Neural progenitor cell (in vitro differentiated cells): ENCODE measurements at regions not wholly inside any gene's neighbourhood (a gene's known extent, or its start where the extent isn't known, plus 50 kb on each side); places are given as distances from the start of the nearest gene placed in this dataset.

Experiments used
- DNase-seq: peaks from one replicate; pipeline ENCODE4 v3.0.0-alpha.2; 2016; ENCODE audit warnings: low spot score
- H2AFZ ChIP-seq: fragments of 200-600 bp; sonication (generic); replicated peaks from 2 replicates; pipeline ENCODE4 v1.6.1; 2016; ENCODE audit warnings: antibody characterized with exemption
- H3F3A ChIP-seq: fragments of 200-600 bp; sonication (generic); 2 replicates; pipeline ENCODE4 v1.6.1; 2016; ENCODE audit warnings: antibody characterized with exemption, low read depth
- H3K27ac ChIP-seq: fragments of 200-600 bp; sonication (generic); 2 replicates; pipeline ENCODE4 v1.5.1; 2016; ENCODE audit warnings: mild to moderate bottlenecking
- H3K27me3 ChIP-seq: fragments of 200-600 bp; sonication (generic); 2 replicates; pipeline ENCODE4 v1.6.1; 2016; ENCODE audit warnings: mild to moderate bottlenecking, moderate library complexity
- H3K36me3 ChIP-seq: fragments of 200-600 bp; sonication (generic); 2 replicates; pipeline ENCODE4 v1.5.1; 2016
- H3K4me1 ChIP-seq: fragments of 200-600 bp; sonication (generic); 2 replicates; pipeline ENCODE4 v1.6.1; 2016; ENCODE audit warnings: mixed run types
- H3K4me2 ChIP-seq: fragments of 200-600 bp; sonication (generic); 2 replicates; pipeline ENCODE4 v1.6.1; 2016
- H3K4me3 ChIP-seq: fragments of 200-600 bp; sonication (generic); 2 replicates; pipeline ENCODE4 v1.5.1; 2016
- H3K79me2 ChIP-seq: fragments of 200-600 bp; sonication (generic); 2 replicates; pipeline ENCODE4 v1.6.1; 2016; ENCODE audit warnings: low read depth
- H3K9ac ChIP-seq: fragments of 200-600 bp; sonication (generic); 2 replicates; pipeline ENCODE4 v1.6.1; 2016
- H3K9me3 ChIP-seq: fragments of 200-600 bp; sonication (generic); 2 replicates; pipeline ENCODE4 v1.5.1; 2016; ENCODE audit warnings: low read depth
- H4K20me1 ChIP-seq: fragments of 200-600 bp; sonication (generic); 2 replicates; pipeline ENCODE4 v1.6.1; 2016; ENCODE audit warnings: low read depth
- H3K27ac Mint-ChIP-seq: 3 replicates; pipeline ENCODE4 v1.8.0; 2021; ENCODE audit warnings: mixed read lengths
- H3K27me3 Mint-ChIP-seq: 2 replicates; pipeline ENCODE4 v1.8.0; 2022; ENCODE audit warnings: low read depth, mild to moderate bottlenecking, inconsistent platforms, moderate library complexity, mixed read lengths; ENCODE audit not compliant: insufficient read depth
- H3K36me3 Mint-ChIP-seq: 3 replicates; pipeline ENCODE4 v1.8.0; 2021; ENCODE audit warnings: mixed read lengths
- H3K4me1 Mint-ChIP-seq: 3 replicates; pipeline ENCODE4 v1.8.0; 2021; ENCODE audit warnings: mixed read lengths
- H3K4me3 Mint-ChIP-seq: 3 replicates; pipeline ENCODE4 v1.8.0; 2021; ENCODE audit warnings: mild to moderate bottlenecking, moderate library complexity, mixed read lengths
- H3K9me3 Mint-ChIP-seq: 3 replicates; pipeline ENCODE4 v1.8.0; 2020; ENCODE audit warnings: mixed read lengths
- CTCF ChIP-seq: fragments of 200-600 bp; sonication (generic); IDR thresholded peaks from 2 replicates; pipeline ENCODE4 v1.5.1; 2017; ENCODE audit warnings: antibody characterized with exemption, mild to moderate bottlenecking
- EZH2 ChIP-seq: fragments of 200-600 bp; sonication (generic); IDR thresholded peaks from 2 replicates; pipeline ENCODE4 v1.6.1; 2017; ENCODE audit warnings: antibody characterized with exemption, mild to moderate bottlenecking, moderate library complexity
- EZH2phosphoT487 ChIP-seq: fragments of 200-600 bp; sonication (generic); IDR thresholded peaks from 2 replicates; pipeline ENCODE4 v1.6.1; 2017; ENCODE audit warnings: antibody characterized with exemption

GRCh38 chr11:31915867-31916266 is 104.7 kb upstream of the PAX6 start:
- H3K79me2 ChIP-seq = no peaks in the 10 kb centered on the region
- no peaks in the 10 kb centered on the region for H4K20me1 ChIP-seq
- no peak overlapping the region for H3K9ac ChIP-seq
- no peaks in the 10 kb centered on the region for H3K36me3 Mint-ChIP-seq
- no peaks in the 10 kb centered on the region for H3K4me1 Mint-ChIP-seq
- no peaks in the 10 kb centered on the region for H3K36me3 ChIP-seq
- no peak overlapping the region for H3K4me3 Mint-ChIP-seq
- DNase-seq = no peak
- H2AFZ ChIP-seq = peak overlapping the region; percentile 26
- H3K4me1 ChIP-seq = no peaks in the 10 kb centered on the region
- TF ChIP-seq EZH2 = no peak
- no peak for TF ChIP-seq EZH2phosphoT487
- TF ChIP-seq CTCF = no peak
- no peaks in the 10 kb centered on the region for H3K9me3 Mint-ChIP-seq
- H3K27ac Mint-ChIP-seq = no peak overlapping the region
- no peak overlapping the region for H3K4me2 ChIP-seq
- H3F3A ChIP-seq = no peaks in the 10 kb centered on the region
- H3K4me3 ChIP-seq = no peak overlapping the region
- no peaks in the 10 kb centered on the region for H3K9me3 ChIP-seq
- H3K27ac ChIP-seq = no peak overlapping the region
- H3K27me3 Mint-ChIP-seq = peaks cover 4% of the 10 kb centered on the region
- H3K27me3 ChIP-seq = no peaks in the 10 kb centered on the region

- Histone ChIP-seq H3F3A (no peaks in the 10 kb centered on the region), H3K9me3 (no peaks in the 10 kb centered on the region), H4K20me1 (no peaks in the 10 kb centered on the region), H3K36me3 (no peaks in the 10 kb centered on the region), H3K27ac (no peak overlapping the region), H3K4me1 (no peaks in the 10 kb centered on the region), H3K27me3 (no peaks in the 10 kb centered on the region), H2AFZ (no peak overlapping the region), H3K4me3 (no peak overlapping the region), H3K79me2 (no peaks in the 10 kb centered on the region), H3K4me2 (no peak overlapping the region), H3K9ac (no peak overlapping the region)
- no peaks in the 10 kb centered on the region for H3K9me3 Mint-ChIP-seq
- H3K4me1 Mint-ChIP-seq = no peaks in the 10 kb centered on the region
- H3K4me3 Mint-ChIP-seq = no peak overlapping the region
- no peak for TF ChIP-seq EZH2phosphoT487
- TF ChIP-seq CTCF = no peak
- TF ChIP-seq EZH2 = no peak
- no peak for DNase-seq
- H3K27me3 Mint-ChIP-seq = peaks cover 4% of the 10 kb centered on the region
- H3K27ac Mint-ChIP-seq = no peak overlapping the region
- H3K36me3 Mint-ChIP-seq = no peaks in the 10 kb centered on the region
Measured at GRCh38 chr11:31913985-31914384, 102.9 kb upstream of the PAX6 start.

DNA sequence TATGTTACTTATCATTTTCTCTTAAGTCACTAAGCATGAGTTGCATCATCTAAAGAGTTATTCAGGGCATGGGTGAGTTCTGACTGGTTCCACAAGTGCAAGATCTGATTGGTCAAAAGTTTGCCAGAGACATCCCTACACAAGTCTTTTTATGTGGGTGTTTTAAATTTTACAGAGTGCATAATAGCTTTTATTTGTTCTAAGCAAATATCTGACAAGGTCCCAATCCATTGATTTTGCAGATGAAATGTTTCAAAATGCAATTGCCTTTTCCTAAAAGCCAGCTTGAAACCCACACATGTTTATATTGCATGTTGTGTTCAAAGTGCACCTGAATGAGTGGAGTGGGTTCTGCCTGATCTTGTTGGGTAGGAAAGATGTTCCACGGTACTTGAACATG is 101.7 kb upstream of the PAX6 start:
- Histone ChIP-seq H2AFZ (no peak overlapping the region), H3K4me3 (no peak overlapping the region), H3K4me1 (no peaks in the 10 kb centered on the region), H3K27ac (no peak overlapping the region), H3K79me2 (no peaks in the 10 kb centered on the region), H3K9ac (no peak overlapping the region), H3K36me3 (no peaks in the 10 kb centered on the region), H3F3A (no peaks in the 10 kb centered on the region), H4K20me1 (no peaks in the 10 kb centered on the region), H3K4me2 (no peak overlapping the region), H3K27me3 (no peaks in the 10 kb centered on the region), H3K9me3 (no peaks in the 10 kb centered on the region)
- Mint-ChIP-seq H3K9me3 (no peaks in the 10 kb centered on the region), H3K4me3 (no peak overlapping the region), H3K27me3 (peaks cover 4% of the 10 kb centered on the region), H3K4me1 (no peaks in the 10 kb centered on the region), H3K27ac (no peak overlapping the region), H3K36me3 (no peaks in the 10 kb centered on the region)
- no peak for TF ChIP-seq EZH2phosphoT487
- TF ChIP-seq EZH2 = no peak
- no peak for TF ChIP-seq CTCF
- DNase-seq = no peak
